Medulla oblongata (tissue), 1 donor: ENCODE measurements at regions not wholly inside any gene's neighbourhood (a gene's known extent, or its start where the extent isn't known, plus 50 kb on each side); places are given as distances from the start of the nearest gene placed in this dataset.
"Not testable (repeated sequence)": the region's sequence is repeated elsewhere in the genome, so short reads cannot be mapped to it uniquely, and the experiment has no call there.

ENCODE experiments used
- DNase-seq: peaks from one replicate; pipeline ENCODE4 v3.0.0-alpha.2; 2015; ENCODE audit errors: extremely low spot score

DNA sequence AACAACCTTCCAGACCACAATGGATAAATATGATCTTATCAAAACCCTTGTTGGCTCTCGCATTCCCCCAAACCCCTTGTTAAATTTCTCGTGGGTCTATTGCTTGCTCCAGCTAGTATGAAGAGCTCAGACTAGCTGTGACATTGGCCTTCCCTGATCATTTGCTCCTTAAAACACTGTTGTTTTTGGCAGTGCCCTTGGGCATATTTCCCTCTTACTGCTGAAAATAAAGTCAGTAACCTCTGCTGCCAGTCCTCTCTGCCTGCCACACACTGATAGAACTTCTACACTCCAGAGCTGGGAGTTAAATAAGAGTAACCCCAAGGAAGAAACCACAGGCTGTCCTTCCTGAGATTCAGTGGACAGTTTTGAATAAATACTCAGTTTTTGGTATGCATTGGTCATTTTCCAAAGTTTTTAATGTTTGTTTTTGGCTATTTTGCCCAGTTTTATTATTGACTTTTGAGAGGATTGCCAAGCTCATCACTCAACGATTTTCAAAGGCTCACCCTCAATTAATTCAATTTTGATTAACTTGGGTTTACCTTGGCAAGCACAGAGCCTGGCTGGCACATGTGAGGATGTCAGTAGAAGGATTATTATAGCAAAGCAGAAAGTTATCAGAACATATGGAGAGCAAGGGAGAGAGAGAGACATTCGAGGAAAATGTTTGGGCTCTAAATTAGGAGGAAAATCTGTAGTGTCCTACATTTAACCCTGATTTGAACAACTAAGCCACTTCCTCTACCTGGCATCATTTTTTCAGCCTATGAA, 84.3 kb upstream of the SYN3 start:
- no peak for DNase-seq

DNA sequence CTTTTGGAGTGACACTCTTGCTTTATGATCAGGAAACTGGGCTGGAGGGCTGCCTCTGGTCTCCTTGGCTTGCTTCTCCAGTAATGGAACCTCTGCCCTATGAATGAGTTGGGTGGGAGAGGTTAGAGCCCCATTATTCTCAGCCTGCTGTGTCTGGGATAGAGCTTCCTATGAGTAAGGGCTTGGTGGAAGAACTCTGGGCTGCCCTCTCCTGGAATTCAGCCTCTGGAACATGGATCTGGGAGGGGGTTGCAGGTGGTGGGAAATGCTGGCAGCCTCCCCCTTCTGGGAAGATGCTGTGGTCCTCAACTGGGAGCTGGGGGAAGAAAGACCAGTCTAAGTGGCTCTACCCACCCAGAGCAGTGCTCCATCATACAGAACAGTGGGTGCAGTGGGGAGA, 81.8 kb upstream of the SYN3 start:
- no peak for DNase-seq

DNA sequence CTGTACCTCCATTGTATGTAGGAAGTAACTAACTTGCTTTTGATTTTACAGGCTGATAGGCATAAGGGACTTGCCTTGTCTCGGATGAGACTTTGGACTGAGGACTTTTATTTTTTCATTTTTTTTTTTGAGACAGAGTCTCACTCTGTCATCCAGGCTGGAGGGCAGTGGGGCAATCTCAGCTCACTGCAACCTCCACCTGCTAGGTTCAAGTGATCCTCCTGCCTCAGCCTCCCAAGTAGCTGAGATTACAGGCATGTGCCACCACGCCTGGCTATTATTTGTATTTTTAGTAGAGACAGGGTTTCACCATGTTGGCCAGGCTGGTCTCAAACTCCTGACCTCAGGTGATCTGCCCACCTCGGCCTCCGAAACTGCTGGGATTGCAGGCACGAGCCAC, 80.2 kb upstream of the SYN3 start:
- DNase-seq: not testable (repeated sequence)

DNA sequence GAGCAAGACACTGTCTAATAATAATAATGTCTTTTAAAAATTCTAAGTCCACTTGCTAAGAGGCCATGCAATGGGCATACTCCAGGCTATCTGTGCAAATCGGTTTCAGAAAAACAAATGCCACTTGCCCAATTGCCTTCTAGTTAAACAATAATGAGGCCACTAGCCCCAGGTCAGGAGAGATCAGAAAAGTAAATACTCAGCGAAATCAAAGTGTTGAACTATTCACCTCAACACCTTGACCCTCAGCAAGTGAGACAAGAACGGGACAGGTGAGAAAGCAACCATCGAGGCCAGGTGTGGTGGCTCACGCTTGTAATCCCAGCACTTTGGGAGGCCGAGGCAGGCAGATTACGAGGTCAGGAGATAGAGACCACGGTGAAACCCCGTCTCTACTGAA, 72.3 kb upstream of the SYN3 start:
- no peak for DNase-seq

DNA sequence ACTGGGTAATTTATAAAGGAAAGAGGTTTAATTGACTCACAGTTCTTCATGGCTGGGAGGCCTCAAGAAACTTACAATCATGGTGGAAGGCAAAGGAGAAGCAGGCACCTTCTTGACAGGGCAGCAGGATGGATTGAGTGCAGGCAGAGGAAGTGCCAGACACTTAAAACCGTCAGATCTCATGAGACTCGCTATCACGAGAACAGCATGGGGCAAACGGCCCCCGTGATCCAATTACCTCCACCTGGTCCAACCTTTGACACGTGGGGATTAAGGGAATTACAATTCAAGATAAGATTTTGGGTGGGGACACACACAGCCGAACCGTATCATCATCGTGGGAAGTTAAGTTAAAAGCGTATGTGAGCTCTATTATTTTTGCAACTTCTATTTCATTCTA, 71.4 kb upstream of the SYN3 start:
- no peak for DNase-seq

DNA sequence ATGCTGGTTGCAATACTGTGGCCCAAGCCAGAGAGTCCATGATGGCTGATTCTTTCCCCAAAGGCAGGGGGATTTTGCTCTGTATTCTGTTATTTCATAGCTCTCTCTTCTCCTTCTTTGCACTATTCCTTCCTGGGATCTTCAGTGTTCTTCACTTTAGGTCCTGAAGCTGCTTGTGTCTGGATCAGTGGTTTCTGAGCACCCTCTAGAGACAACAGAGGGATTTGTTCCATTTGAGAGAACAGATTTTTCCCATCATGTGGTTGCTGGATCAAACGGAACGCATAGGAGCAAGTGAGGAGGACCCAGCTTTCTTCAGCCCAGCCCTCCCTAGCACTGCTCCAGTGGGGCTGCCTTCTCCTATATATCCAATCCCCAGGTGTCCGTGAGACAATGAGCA, 68.7 kb upstream of the SYN3 start:
- DNase-seq: no peak

DNA sequence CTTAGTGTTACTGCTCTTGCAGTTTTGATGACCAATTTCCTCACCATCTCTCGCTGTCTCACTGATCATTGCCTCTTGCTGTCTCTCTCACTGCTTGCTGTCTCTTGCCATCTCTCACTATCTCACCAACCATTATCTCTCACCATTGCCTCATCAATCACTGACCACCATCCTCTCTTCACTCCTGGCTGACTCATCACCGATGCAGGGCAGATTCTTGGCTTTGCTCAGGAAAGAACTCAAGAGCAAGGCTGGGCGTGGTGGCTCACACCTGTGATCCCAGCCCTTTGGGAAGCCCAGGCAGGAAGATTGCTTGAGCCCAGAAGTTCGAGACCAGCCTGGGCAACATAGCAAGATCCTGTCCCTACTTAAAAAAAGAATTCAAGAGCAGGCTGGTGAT, 66.3 kb upstream of the SYN3 start:
- DNase-seq: no peak

DNA sequence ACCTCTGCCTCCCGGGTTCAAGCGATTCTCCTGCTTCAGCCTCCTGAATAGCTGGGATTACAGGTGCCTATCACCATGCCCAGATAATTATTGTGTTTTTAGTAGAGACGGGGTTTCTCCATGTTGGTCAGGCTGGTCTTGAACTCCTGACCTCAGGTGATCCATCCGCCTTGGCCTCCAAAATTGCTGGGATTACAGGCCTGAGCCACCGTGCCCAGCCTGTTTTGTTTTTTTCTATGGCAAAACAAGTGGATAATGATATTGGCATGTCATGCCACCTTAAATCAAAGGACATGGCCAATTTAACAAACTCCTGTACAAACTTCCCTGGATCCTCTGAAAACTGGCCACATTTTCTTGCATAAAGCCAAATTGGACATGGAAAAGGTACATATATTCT, 64.3 kb upstream of the SYN3 start:
- not testable (repeated sequence) for DNase-seq

DNA sequence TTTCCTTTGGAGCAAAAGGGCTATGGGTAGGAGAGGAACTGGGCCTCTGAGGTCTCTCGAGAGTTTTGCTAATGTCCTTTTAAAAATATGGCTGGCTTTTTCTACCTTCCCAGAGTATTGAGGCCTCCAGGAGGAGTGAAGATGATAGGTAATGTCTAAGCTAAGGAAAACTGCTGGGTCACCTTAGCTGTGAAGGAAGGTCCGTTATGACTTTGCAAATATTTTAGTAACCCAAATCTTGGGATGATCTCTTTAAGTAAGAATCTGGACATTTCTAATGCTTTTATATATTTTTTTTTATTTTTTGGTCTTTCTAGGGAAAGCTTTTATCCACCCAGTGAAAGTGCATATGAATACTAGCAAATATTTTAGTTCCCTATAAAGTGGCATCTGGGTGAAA, 60.9 kb upstream of the SYN3 start:
- no peak for DNase-seq

DNA sequence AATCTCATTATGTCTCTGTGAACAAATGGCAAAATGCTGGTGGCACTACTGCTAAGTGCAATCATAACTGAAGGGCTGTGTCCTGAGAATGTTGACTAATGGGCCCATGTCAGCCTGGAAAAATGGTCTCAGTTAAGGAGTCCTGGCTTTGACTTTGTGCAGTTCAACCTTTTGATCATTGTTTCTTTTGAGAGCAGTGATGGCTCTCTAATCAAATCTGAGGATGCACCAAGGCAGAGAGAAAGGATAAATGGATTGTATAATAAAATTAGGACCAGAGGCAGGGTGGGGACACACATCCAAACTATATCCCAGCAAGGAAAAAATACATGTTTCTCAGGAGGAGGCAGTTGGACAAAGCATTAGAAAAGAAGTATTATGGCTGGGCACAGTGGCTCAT, 59.6 kb upstream of the SYN3 start:
- no peak for DNase-seq

DNA sequence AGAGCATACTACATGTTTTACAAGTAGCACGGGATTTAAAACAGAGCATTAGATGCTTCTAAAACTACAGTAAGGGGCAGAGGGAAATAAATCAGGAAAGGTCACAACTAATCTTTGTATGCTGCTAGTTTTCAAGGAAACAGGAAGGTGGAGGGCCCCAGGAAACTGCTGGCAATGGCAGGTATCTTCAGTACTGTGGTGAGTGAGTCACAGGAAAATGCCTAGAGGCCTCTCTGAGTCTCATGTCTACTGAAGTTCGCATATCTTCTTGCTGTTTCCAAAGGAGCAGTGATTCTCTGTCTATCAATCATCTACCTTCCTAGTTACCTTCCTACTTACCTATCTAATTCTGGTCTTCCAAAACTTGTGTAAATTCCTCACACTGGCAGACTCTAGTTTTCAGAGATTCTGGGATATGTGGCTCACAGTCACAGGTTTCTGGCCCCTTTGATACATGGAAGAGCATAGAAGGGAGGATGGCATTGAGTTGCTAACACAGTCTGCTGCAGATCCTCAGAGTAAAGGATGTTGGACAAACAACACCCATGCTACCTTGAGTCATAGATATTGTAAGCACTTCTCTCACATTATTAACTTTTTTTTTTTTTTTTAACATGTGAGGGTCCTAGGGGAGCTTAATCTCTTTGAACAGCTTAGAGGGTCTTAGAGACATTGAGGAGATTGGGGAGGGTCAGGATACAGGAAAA, 58.8 kb upstream of the SYN3 start:
- DNase-seq: no peak

DNA sequence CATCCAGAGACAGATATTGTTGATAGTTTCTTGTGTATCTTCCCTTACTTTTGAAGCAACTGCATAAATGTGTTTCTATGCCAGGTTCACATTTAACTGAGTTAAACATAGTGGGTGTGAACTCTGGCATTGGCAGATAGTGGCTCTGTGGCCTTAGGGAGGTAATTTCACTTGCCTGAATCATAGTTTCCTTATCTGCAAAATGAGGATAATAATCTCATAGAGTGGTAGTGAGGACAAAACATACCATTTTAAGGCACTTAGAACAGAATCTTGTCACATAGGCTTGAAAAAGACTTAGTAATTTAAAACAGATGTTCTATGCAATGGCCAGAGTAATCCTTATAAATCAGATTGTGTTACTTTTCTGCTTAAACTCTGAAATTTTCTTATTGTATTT, 56.4 kb upstream of the SYN3 start:
- DNase-seq: no peak

DNA sequence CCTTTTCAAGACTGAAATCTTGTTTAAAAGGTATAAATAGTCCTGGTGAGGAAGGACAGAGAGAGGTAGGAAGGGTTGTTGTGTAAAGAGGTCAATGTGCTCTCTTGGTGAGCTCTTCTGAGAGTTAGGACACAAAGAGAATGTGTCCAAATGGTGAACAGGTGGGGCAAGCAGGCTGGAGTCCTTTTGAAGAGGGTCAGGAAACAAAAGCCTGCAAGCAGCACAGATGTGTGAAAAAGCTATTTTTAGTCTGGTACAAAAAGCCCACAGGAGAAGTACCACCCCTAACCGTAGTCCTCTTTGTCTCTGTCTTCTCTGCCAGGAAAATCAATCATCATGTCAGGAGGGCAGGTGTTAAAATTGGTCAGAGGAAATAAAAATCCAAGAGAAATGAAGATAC, 54.4 kb upstream of the SYN3 start:
- DNase-seq: no peak

DNA sequence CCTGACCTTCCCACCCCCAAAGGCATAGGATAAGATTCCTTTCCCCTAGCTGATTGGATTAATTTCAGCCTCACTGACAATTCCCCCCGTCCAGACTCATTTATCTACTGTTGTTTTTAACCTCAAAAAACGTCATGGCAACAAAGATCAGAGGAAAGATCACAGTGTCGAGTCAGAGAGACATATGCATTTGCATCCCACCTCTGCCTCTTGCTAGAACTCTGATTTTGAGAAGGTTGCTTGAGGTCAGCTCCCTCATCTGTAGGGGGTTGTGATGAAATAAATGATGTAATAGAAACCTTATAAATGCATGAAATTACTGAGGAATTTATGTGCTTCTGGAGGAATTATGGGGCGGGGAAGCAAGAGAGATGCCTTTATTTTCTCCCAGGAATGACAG, 53.3 kb upstream of the SYN3 start:
- DNase-seq: no peak

DNA sequence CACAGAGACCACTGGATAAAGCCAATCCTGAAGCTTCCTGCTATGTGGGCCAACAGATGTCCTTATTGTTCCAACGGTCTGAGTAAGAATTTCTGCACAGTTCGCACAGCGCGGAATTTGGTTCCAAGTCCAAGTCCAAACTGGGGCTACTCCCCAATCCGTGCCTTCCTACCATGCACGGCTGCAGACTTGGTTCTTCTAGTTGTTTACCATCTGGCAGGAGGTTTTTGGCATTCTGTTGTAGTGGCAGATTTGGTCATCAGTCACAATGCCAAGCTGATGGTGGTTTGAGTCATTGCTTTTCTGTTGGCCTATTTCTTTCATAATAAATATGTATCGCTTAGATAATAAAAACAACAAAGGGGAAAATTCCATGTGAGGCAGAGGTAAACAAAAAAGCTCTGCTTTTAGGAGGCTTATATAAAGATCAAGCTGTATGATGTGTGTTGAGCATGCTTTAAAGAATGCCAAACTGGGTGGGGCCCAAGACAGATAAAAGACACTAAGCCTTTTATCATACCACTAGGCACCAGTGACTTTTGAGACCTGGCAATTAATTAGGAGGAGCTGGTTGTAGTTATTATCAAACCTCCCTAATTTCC, 52.5 kb upstream of the SYN3 start:
- DNase-seq: no peak

DNA sequence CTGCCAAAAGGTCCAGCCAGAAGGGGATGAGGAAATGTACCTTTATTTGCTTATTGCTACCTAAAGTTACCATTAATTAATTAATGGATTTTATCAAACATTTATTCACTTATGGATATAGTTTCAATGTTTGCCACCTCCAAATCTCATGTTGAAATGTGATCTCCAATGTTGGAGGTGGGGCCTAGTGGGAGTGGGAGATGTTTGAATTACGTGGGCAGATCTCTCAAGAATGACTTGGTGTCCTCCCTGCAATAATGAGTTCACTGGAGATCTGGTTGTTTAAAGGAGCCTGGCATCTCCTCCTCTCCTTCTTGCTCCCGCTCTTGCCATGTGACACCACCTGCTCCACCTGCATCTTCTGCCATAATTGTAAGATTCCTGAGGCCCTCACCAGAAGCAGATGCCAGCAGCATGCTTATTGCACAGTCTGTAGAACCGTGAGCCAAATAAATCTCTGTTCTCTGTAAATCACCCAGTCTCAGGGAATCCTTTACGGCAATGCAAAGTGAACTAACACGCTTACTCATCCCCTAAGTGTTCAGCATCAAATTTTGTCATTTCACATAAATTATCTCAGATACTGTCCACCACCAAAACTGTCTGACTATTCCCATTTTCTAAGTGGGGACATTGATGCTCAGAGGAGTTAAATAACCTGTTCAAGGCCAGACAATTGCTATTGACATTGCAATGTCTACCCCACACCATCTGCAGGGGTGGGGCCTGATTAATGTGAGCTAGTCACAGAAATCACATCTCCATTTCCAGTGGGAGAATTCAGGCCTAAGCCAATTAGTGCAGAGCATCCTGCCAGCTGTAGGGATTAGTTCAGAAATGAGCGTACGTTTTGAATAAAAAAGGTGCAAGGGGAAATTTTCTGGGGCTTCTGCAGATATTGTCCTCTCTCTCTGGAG, 51.6 kb upstream of the SYN3 start:
- DNase-seq: no peak

DNA sequence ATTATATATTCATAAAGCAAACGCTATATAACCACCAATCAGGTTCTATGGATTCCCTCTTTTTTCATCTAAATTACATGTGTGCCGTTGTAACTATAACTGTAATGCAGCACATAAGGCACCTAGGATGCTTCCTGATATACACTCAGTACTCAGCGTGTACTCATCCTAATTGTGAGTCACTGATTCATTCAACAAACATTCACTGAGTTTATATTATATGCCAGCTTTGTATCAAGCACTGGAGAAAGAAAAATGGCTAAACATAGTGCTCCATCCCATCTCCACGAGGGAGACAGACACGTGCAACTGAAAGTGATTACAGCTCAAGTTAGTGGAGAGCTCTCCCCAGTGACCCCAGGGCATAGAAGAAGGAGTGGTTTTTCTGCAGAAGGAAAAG, 49.9 kb upstream of the SYN3 start:
- no peak for DNase-seq
